Stimulated activated CD4-positive, alpha-beta T cell treated with anti-CD3 and anti-CD28 coated beads, Interleukin-1b, Interleukin-23, amount 100 ng/mL, for 24 hours (primary cell): ENCODE measurements at regions not wholly inside any gene's neighbourhood (a gene's known extent, or its start where the extent isn't known, plus 50 kb on each side); places are given as distances from the start of the nearest gene placed in this dataset.

Source experiments
- DNase-seq, 4 experiments: peaks; one replicate each; pipeline ENCODE4 v3.0.0-alpha.2; 2020; ENCODE audit warnings: low read depth in 4 of 4, low spot score in 1 of 4

DNA sequence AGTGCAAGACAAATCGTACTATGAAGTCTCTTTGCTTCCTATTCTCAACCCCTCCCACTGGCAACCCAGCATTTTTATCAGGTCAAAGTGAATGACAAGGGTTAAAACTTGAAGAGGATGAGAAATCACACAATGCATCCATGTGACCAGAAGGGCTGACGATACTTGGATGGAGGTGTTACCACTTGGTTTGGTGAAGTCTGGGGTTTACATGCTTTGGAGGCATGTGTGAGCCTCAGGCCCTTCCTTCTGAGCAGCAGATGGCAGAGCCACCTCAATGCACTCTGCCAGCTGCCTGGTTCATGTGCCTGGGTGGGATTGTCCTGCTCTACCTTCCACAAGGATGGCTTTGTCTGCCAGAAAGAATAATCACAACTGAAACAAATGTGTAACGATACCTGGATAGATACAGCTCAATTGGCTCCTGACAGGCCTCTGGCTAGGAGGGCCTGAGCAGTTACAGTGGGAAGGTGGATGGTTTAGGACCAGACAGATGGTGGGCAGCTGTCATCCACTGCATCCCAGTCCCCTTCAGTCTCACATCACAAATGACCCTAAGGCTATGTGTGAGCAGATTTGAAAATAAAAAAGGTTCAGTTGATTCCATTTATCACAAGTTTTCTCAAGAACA, 51.5 kb upstream of the CNIH3 start:
- no peak for DNase-seq

DNA sequence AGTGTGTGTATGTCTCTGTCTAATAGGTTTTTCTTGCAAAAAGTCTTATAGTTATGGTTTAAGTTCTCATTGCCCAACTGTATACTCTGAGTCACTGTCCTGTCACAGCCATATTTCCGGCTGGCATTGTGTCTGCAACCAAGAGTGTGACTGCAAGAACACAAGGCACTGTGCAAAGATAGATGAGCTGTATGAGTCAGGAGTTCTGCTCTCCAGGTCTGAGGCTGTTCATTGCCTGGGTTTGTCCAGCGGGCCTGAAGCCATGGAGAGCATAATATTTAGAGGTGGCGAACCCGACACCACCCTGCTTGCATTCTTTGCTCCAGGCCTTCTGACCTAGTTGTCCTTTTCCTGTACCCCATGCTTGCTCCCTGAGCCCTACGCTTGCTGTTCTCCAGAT, 50.9 kb upstream of the CNIH3 start:
- no peak for DNase-seq

DNA sequence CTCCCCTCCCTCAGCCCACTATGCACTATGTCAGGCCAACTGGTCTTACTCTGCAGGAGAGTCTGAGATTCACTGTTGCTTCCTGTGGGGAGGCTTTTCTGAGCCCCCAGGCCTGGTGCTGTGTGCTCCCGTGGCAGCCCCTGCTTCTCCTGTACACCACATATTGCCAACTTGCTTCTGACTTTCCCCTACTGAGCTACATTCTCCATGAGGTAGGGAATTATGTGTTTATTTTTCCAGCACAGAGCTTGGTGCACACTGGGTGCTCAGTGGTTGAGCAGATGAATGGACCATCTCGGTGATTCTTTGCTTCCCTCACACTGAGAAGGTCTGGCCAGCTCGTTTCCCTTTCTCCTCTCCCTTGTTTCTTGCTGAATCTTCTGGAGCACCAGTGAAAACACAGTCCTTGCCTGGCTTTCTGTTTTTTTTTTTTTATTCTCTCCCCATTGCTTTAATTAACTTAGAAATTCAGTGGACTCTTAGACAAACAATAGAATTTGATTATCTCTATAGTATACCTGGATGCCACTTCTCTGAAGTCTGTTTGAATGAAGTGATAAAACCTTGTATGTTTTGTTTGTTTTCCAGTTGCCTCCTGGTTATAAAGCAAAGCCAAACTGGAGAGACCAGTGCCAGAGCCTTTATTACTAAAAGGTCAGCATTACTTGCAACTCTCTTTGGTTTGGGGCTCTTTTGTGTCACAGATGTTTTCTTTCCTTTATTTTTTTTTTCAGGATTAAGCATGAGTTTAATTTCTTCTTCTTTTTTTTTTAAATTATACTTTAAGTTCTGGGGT, 50.3 kb upstream of the CNIH3 start:
- DNase-seq, result no peak
